H9 (cell line): ENCODE measurements at regions not wholly inside any gene's neighbourhood (a gene's known extent, or its start where the extent isn't known, plus 50 kb on each side); places are given as distances from the start of the nearest gene placed in this dataset.

Source experiments
- DNase-seq: peaks from one replicate; pipeline ENCODE4 v3.0.0-alpha.2; 2017
- H2AFZ ChIP-seq: one replicate; pipeline ENCODE4 v1.6.1; 2013; ENCODE audit warnings: mild to moderate bottlenecking, low read length, control low read depth, moderate library complexity
- H2AK5ac ChIP-seq: 2 replicates; pipeline ENCODE4 v1.6.1; 2013; ENCODE audit warnings: low read length, control low read depth, mixed read lengths; ENCODE audit not compliant: insufficient read length
- H2BK120ac ChIP-seq: one replicate; pipeline ENCODE4 v1.6.1; 2013; ENCODE audit warnings: low read depth, mild to moderate bottlenecking, low read length, control low read depth, inconsistent platforms; ENCODE audit not compliant: poor library complexity, severe bottlenecking
- H2BK12ac ChIP-seq: 2 replicates; pipeline ENCODE4 v1.6.1; 2013; ENCODE audit warnings: low read length, control low read depth, mixed read lengths, low read depth; ENCODE audit not compliant: insufficient read length
- H2BK15ac ChIP-seq: 2 replicates; pipeline ENCODE4 v1.6.1; 2013; ENCODE audit warnings: low read depth, low read length, control low read depth
- H2BK20ac ChIP-seq: one replicate; pipeline ENCODE4 v1.6.1; 2013; ENCODE audit warnings: low read depth, mild to moderate bottlenecking, low read length, control low read depth, inconsistent platforms; ENCODE audit not compliant: poor library complexity, severe bottlenecking
- H2BK5ac ChIP-seq: 2 replicates; pipeline ENCODE4 v1.6.1; 2013; ENCODE audit warnings: low read length, control low read depth, mixed read lengths; ENCODE audit not compliant: insufficient read length
- H3K14ac ChIP-seq: 2 replicates; pipeline ENCODE4 v1.6.1; 2013; ENCODE audit warnings: low read length, control low read depth; ENCODE audit not compliant: insufficient read depth
- H3K18ac ChIP-seq: 2 replicates; pipeline ENCODE4 v1.6.1; 2013; ENCODE audit warnings: low read depth, mild to moderate bottlenecking, mixed read lengths, low read length, control low read depth; ENCODE audit not compliant: insufficient read length
- H3K23ac ChIP-seq: 2 replicates; pipeline ENCODE4 v1.6.1; 2013; ENCODE audit warnings: low read length, control low read depth, mixed read lengths, low read depth; ENCODE audit not compliant: insufficient read length
- H3K23me2 ChIP-seq: 2 replicates; pipeline ENCODE4 v1.6.1; 2013; ENCODE audit warnings: low read depth, mild to moderate bottlenecking, mixed read lengths, low read length, control low read depth; ENCODE audit not compliant: insufficient read length, poor library complexity, severe bottlenecking
- H3K27ac ChIP-seq: 2 replicates; pipeline ENCODE4 v1.5.1; 2013; ENCODE audit warnings: low read length, control low read depth, mixed read lengths, low read depth; ENCODE audit not compliant: insufficient read length
- H3K27me3 ChIP-seq: 2 replicates; pipeline ENCODE4 v1.6.1; 2013; ENCODE audit warnings: low read length, control low read depth, inconsistent platforms; ENCODE audit not compliant: insufficient read depth
- H3K4ac ChIP-seq: 2 replicates; pipeline ENCODE4 v1.6.1; 2013; ENCODE audit warnings: low read depth, mild to moderate bottlenecking, control low read depth, inconsistent platforms, low read length, moderate library complexity
- H3K4me1 ChIP-seq: 2 replicates; pipeline ENCODE4 v1.6.1; 2013; ENCODE audit warnings: low read length, control low read depth, inconsistent platforms; ENCODE audit not compliant: insufficient read depth
- H3K4me2 ChIP-seq: 2 replicates; pipeline ENCODE4 v1.6.1; 2013; ENCODE audit warnings: low read length, control low read depth, mixed read lengths; ENCODE audit not compliant: insufficient read length, insufficient read depth
- H3K56ac ChIP-seq: 2 replicates; pipeline ENCODE4 v1.6.1; 2013; ENCODE audit warnings: low read depth, mild to moderate bottlenecking, mixed read lengths, low read length, control low read depth; ENCODE audit not compliant: insufficient read length
- H3K79me1 ChIP-seq: 2 replicates; pipeline ENCODE4 v1.6.1; 2013; ENCODE audit warnings: low read depth, mild to moderate bottlenecking, moderate library complexity, low read length, control low read depth, inconsistent platforms; ENCODE audit not compliant: insufficient read depth, poor library complexity, severe bottlenecking
- H3K79me2 ChIP-seq: 2 replicates; pipeline ENCODE4 v1.6.1; 2013; ENCODE audit warnings: low read length, control low read depth, inconsistent platforms; ENCODE audit not compliant: insufficient read depth
- H3K9ac ChIP-seq: 2 replicates; pipeline ENCODE4 v1.6.1; 2013; ENCODE audit warnings: low read length, control low read depth, mixed read lengths; ENCODE audit not compliant: insufficient read length; ENCODE audit errors: extremely low read depth
- H3K9me3 ChIP-seq: one replicate; pipeline ENCODE4 v1.6.1; 2013; ENCODE audit warnings: low read depth, low read length, inconsistent platforms; ENCODE audit not compliant: control insufficient read depth
- H3T11ph ChIP-seq: one replicate; pipeline ENCODE4 v1.6.1; 2013; ENCODE audit warnings: mild to moderate bottlenecking, low read length, control low read depth, inconsistent platforms
- H4K20me1 ChIP-seq: one replicate; pipeline ENCODE4 v1.6.1; 2013; ENCODE audit not compliant: control insufficient read depth, insufficient read length, insufficient read depth
- H4K5ac ChIP-seq: 2 replicates; pipeline ENCODE4 v1.6.1; 2013; ENCODE audit warnings: low read depth, mild to moderate bottlenecking, mixed read lengths, low read length, control low read depth; ENCODE audit not compliant: insufficient read length
- H4K8ac ChIP-seq: replicated peaks from 2 replicates; pipeline ENCODE4 v1.6.1; 2013; ENCODE audit warnings: low read length, control low read depth, mixed read lengths, low read depth; ENCODE audit not compliant: insufficient read length
- H4K91ac ChIP-seq: 2 replicates; pipeline ENCODE4 v1.6.1; 2013; ENCODE audit warnings: low read depth, mild to moderate bottlenecking, moderate library complexity, mixed read lengths, low read length, control low read depth; ENCODE audit not compliant: insufficient read length
- H3K27ac Mint-ChIP-seq, 3 experiments: 2 replicates in 2 of 3; 3 replicates in 1 of 3; pipeline ENCODE4 v1.8.0; 2020 to 2021; ENCODE audit warnings: mixed read lengths in 3 of 3, mild to moderate bottlenecking in 1 of 3, moderate library complexity in 1 of 3
- H3K27me3 Mint-ChIP-seq: 2 replicates; pipeline ENCODE4 v1.8.0; 2021; ENCODE audit warnings: low read depth, mild to moderate bottlenecking, moderate library complexity, mixed read lengths
- H3K36me3 Mint-ChIP-seq, 3 experiments: 2 replicates in 2 of 3; 3 replicates in 1 of 3; pipeline ENCODE4 v1.8.0; 2020 to 2021; ENCODE audit warnings: low read depth in 3 of 3, mixed read lengths in 3 of 3; ENCODE audit not compliant: insufficient read depth in 1 of 3
- H3K4me1 Mint-ChIP-seq, 2 experiments: 2 replicates each; pipeline ENCODE4 v1.8.0; 2020; ENCODE audit warnings: mixed read lengths in 2 of 2
- H3K4me3 Mint-ChIP-seq, 2 experiments: 2 replicates in 1 of 2; 3 replicates in 1 of 2; pipeline ENCODE4 v1.8.0; 2020 to 2021; ENCODE audit warnings: mild to moderate bottlenecking in 2 of 2, mixed read lengths in 2 of 2, moderate library complexity in 1 of 2
- H3K9me3 Mint-ChIP-seq, 2 experiments: 2 replicates in 1 of 2; 3 replicates in 1 of 2; pipeline ENCODE4 v1.8.0; 2020; ENCODE audit warnings: mild to moderate bottlenecking in 2 of 2, mixed read lengths in 2 of 2, moderate library complexity in 1 of 2
- CTCF ChIP-seq: fragments of 200-600 bp; sonication (generic); conservative IDR thresholded peaks from 3 replicates; pipeline ENCODE4 v1.8.0; 2021; ENCODE audit warnings: antibody characterized with exemption, mild to moderate bottlenecking
- WGBS: extraction: QIAGEN DNeasy Blood & Tissue Kit; methylation state at CpG from one replicate; pipeline ENCODE4 v1.1.7; 2013; ENCODE audit warnings: missing lambda C conversion rate, low lambda C conversion rate, mixed read lengths; ENCODE audit not compliant: insufficient read length; ENCODE audit errors: extremely low coverage; 5-methylcytosine and 5-hydroxymethylcytosine counted together

- Histone ChIP-seq H3K27me3 (no peaks in the 10 kb centered on the region), H4K20me1 (no peaks in the 10 kb centered on the region), H3K23me2 (no peaks in the 10 kb centered on the region), H2BK5ac (no peak overlapping the region), H2BK12ac (no peak overlapping the region), H4K5ac (no peak overlapping the region), H3K4me1 (no peaks in the 10 kb centered on the region; the same call in 1 of the 2 replicates), H3T11ph (no peak overlapping the region), H3K79me2 (no peaks in the 10 kb centered on the region), H3K4me2 (no peak overlapping the region), H3K9me3 (no peaks in the 10 kb centered on the region), H2BK120ac (no peak overlapping the region), H3K56ac (no peak overlapping the region), H3K9ac (no peak overlapping the region), H3K79me1 (no peaks in the 10 kb centered on the region), H2BK15ac (no peak overlapping the region), H3K4ac (no peak overlapping the region), H3K14ac (no peak overlapping the region), H4K8ac (no peak overlapping the region), H3K23ac (no peak overlapping the region), H3K27ac (no peak overlapping the region), H4K91ac (no peak overlapping the region), H2BK20ac (no peak overlapping the region), H3K18ac (no peak overlapping the region), H2AK5ac (no peak overlapping the region), H2AFZ (no peak overlapping the region)
- H3K36me3 Mint-ChIP-seq = no peaks in the 10 kb centered on the region; a peak in 2 of 7 replicates
- peaks cover 12% of the 10 kb centered on the region for H3K27me3 Mint-ChIP-seq
- no peak overlapping the region for H3K4me3 Mint-ChIP-seq
- no peak for TF ChIP-seq CTCF
- H3K27ac Mint-ChIP-seq = no peak overlapping the region
- peaks cover 11 to 12% of the 10 kb centered on the region in 2 experiments for H3K4me1 Mint-ChIP-seq
- no CpG with 5 or more reads among the region's 3 CpGs for WGBS
- H3K9me3 Mint-ChIP-seq = peaks cover 0 to 4% of the 10 kb centered on the region in 2 experiments; a peak in 2 of 5 replicates
- no peak for DNase-seq
These were observed 173.7 kb downstream of the CARTPT start for GRCh38 chr5:71892641-71893365.
